Naive thymus-derived CD4-positive, alpha-beta T cell (primary cell): ENCODE measurements at regions not wholly inside any gene's neighbourhood (a gene's known extent, or its start where the extent isn't known, plus 50 kb on each side); places are given as distances from the start of the nearest gene placed in this dataset.

Experiments
- ATAC-seq: fragments of 150-1000 bp; cut with Tn5 transposase; 2 replicates; pipeline ENCODE4 v1.10.0; 2021; ENCODE audit warnings: mild to moderate bottlenecking, moderate library complexity
- CTCF ChIA-PET: fragments of 350-600 bp; sonication (Branson Sonifier 250); formaldehyde crosslinking; loops from one replicate; lab custom pipeline; 2021; ENCODE audit warnings: antibody characterized with exemption; lab: Charles Lee
- POLR2A ChIA-PET: fragments of 350-600 bp; sonication (Branson Sonifier 250); formaldehyde crosslinking; loops from one replicate; lab custom pipeline; 2021; ENCODE audit warnings: antibody characterized with exemption, inconsistent platforms; lab: Charles Lee
- DNase-seq, 9 donors: peaks; one replicate each; pipeline versions ENCODE4 v3.0.0 to v3.0.0-alpha.2; 2020 to 2022; ENCODE audit warnings: mixed read lengths in 1 of 9
- H3K27ac ChIP-seq: one replicate; pipeline ENCODE4 v1.7.0; 2013; ENCODE audit warnings: mild to moderate bottlenecking, low read depth, low read length, moderate library complexity
- H3K27me3 ChIP-seq, 2 donors: one replicate each; pipeline ENCODE4 v1.7.0; 2013; ENCODE audit warnings: low read length in 2 of 2, mild to moderate bottlenecking in 2 of 2, moderate library complexity in 2 of 2; ENCODE audit not compliant: control insufficient read depth in 2 of 2, insufficient read depth in 2 of 2
- H3K36me3 ChIP-seq, 3 experiments: 1 replicate in 2 of 3; 2 replicates in 1 of 3; pipeline ENCODE4 v1.7.0; 2013; ENCODE audit warnings: low read length in 3 of 3, mild to moderate bottlenecking in 3 of 3, moderate library complexity in 1 of 3; ENCODE audit not compliant: insufficient read depth in 3 of 3, control insufficient read depth in 2 of 3
- H3K4me1 ChIP-seq, 2 donors: one replicate each; pipeline ENCODE4 v1.7.0; 2013; ENCODE audit warnings: low read length in 2 of 2, mild to moderate bottlenecking in 2 of 2, moderate library complexity in 1 of 2; ENCODE audit not compliant: control insufficient read depth in 2 of 2, insufficient read depth in 2 of 2
- H3K4me3 ChIP-seq: 2 replicates; pipeline ENCODE4 v1.7.0; 2013; ENCODE audit warnings: mild to moderate bottlenecking, low read length
- H3K9me3 ChIP-seq, 3 experiments: 1 replicate in 2 of 3; 2 replicates in 1 of 3; pipeline ENCODE4 v1.7.0; 2013; ENCODE audit warnings: low read length in 3 of 3; ENCODE audit not compliant: control insufficient read depth in 2 of 3
- H3K27ac Mint-ChIP-seq, 9 donors: one replicate each; pipeline ENCODE4 v1.8.0; 2020 to 2022; ENCODE audit warnings: mixed read lengths in 9 of 9, mild to moderate bottlenecking in 8 of 9, moderate library complexity in 5 of 9, inconsistent platforms in 2 of 9
- H3K27me3 Mint-ChIP-seq, 5 donors: one replicate each; pipeline ENCODE4 v1.8.0; 2021 to 2022; ENCODE audit warnings: mixed read lengths in 5 of 5, mild to moderate bottlenecking in 1 of 5
- H3K36me3 Mint-ChIP-seq, 5 donors: one replicate each; pipeline ENCODE4 v1.8.0; 2020 to 2022; ENCODE audit warnings: mixed read lengths in 5 of 5, mild to moderate bottlenecking in 3 of 5, inconsistent platforms in 1 of 5
- H3K4me1 Mint-ChIP-seq, 7 donors: one replicate each; pipeline ENCODE4 v1.8.0; 2020 to 2022; ENCODE audit warnings: mixed read lengths in 7 of 7, mild to moderate bottlenecking in 3 of 7, inconsistent platforms in 1 of 7
- H3K4me3 Mint-ChIP-seq, 10 donors: one replicate each; pipeline ENCODE4 v1.8.0; 2020 to 2022; ENCODE audit warnings: mild to moderate bottlenecking in 10 of 10, mixed read lengths in 10 of 10, moderate library complexity in 6 of 10, inconsistent platforms in 2 of 10
- H3K9me3 Mint-ChIP-seq, 11 donors: one replicate each; pipeline ENCODE4 v1.8.0; 2020 to 2022; ENCODE audit warnings: mixed read lengths in 11 of 11, mild to moderate bottlenecking in 4 of 11, inconsistent platforms in 1 of 11, moderate library complexity in 1 of 11
- intact Hi-C, 2 donors: fragments of 100-400 bp; cut with micrococcal nuclease; formaldehyde crosslinking; loops; one replicate each; pipeline ENCODE4 v1.15.1; 2023

- no peaks in the 10 kb centered on the region for H3K9me3 ChIP-seq
- DNase-seq (no peak), ATAC-seq (no peak)
- ChIA-PET CTCF (no interaction called here), POLR2A (no interaction called here)
- Mint-ChIP-seq H3K27ac (no peak overlapping the region), H3K4me3 (no peak overlapping the region), H3K4me1 (no peaks in the 10 kb centered on the region), H3K36me3 (no peaks in the 10 kb centered on the region), H3K27me3 (peaks cover 0 to 2% (median 0%) of the 10 kb centered on the region in 5 donors), H3K9me3 (peaks cover 0 to 9% (median 3%) of the 10 kb centered on the region in 11 donors)
- intact Hi-C loops: no loop called here
- no peaks in the 10 kb centered on the region for H3K36me3 ChIP-seq
- no peak overlapping the region for H3K27ac ChIP-seq
- no peaks in the 10 kb centered on the region for H3K27me3 ChIP-seq
- no peak overlapping the region for H3K4me3 ChIP-seq
- H3K4me1 ChIP-seq: no peaks in the 10 kb centered on the region
These were observed 341.7 kb upstream of the KITLG start for GRCh38 chr12:88921890-88922532.

GRCh38 chr12:88921434-88921833 lies 341.2 kb upstream of the KITLG start:
- no peak overlapping the region for H3K27ac ChIP-seq
- DNase-seq (no peak), ATAC-seq (no peak)
- no peaks in the 10 kb centered on the region for H3K4me1 Mint-ChIP-seq
- H3K36me3 ChIP-seq: no peaks in the 10 kb centered on the region
- CTCF ChIA-PET: no interaction called here
- POLR2A ChIA-PET: no interaction called here
- peaks cover 0 to 9% (median 3%) of the 10 kb centered on the region in 11 donors for H3K9me3 Mint-ChIP-seq
- no peaks in the 10 kb centered on the region for H3K27me3 ChIP-seq
- no peak overlapping the region for H3K4me3 Mint-ChIP-seq
- H3K27me3 Mint-ChIP-seq: peaks cover 0 to 2% (median 0%) of the 10 kb centered on the region in 5 donors
- H3K9me3 ChIP-seq: no peaks in the 10 kb centered on the region
- intact Hi-C loops: no loop called here
- H3K36me3 Mint-ChIP-seq: no peaks in the 10 kb centered on the region
- no peaks in the 10 kb centered on the region for H3K4me1 ChIP-seq
- no peak overlapping the region for H3K27ac Mint-ChIP-seq
- H3K4me3 ChIP-seq: no peak overlapping the region

- Histone ChIP-seq H3K4me3 (no peak overlapping the region), H3K27me3 (no peaks in the 10 kb centered on the region), H3K4me1 (no peaks in the 10 kb centered on the region), H3K27ac (no peak overlapping the region), H3K36me3 (no peaks in the 10 kb centered on the region), H3K9me3 (no peaks in the 10 kb centered on the region)
- no peak overlapping the region for H3K27ac Mint-ChIP-seq
- H3K4me1 Mint-ChIP-seq: no peaks in the 10 kb centered on the region
- intact Hi-C loops: no loop called here
- peaks cover 0 to 2% (median 0%) of the 10 kb centered on the region in 5 donors for H3K27me3 Mint-ChIP-seq
- DNase-seq: no peak
- CTCF ChIA-PET: no interaction called here
- peaks cover 0 to 27% (median 8%) of the 10 kb centered on the region in 11 donors for H3K9me3 Mint-ChIP-seq
- peaks cover 0 to 4% (median 2%) of the 10 kb centered on the region in 5 donors for H3K36me3 Mint-ChIP-seq
- H3K4me3 Mint-ChIP-seq: no peak overlapping the region
- POLR2A ChIA-PET: no interaction called here
- no peak for ATAC-seq
These were observed 337.9 kb upstream of the KITLG start for GRCh38 chr12:88918161-88918560.

- CTCF ChIA-PET: no interaction called here
- H3K9me3 Mint-ChIP-seq: peaks cover 7 to 39% (median 12%) of the 10 kb centered on the region in 11 donors
- no peaks in the 10 kb centered on the region for H3K4me1 Mint-ChIP-seq
These were observed 334.7 kb upstream of the KITLG start for GRCh38 chr12:88914967-88915366.

GRCh38 chr12:88909510-88909909 lies 329.2 kb upstream of the KITLG start:
- H3K36me3 Mint-ChIP-seq: peaks cover 0 to 4% (median 0%) of the 10 kb centered on the region in 5 donors
- no peak overlapping the region for H3K4me3 Mint-ChIP-seq
- ATAC-seq: no peak
- H3K9me3 Mint-ChIP-seq: peaks cover 5 to 33% (median 14%) of the 10 kb centered on the region in 11 donors
- no peak for DNase-seq
- H3K27me3 ChIP-seq: no peaks in the 10 kb centered on the region
- no peaks in the 10 kb centered on the region for H3K4me1 ChIP-seq
- POLR2A ChIA-PET: no interaction called here
- H3K36me3 ChIP-seq: no peaks in the 10 kb centered on the region
- H3K27ac ChIP-seq: no peak overlapping the region
- intact Hi-C loops: no loop called here
- CTCF ChIA-PET: no interaction called here
- no peaks in the 10 kb centered on the region for H3K4me1 Mint-ChIP-seq
- no peaks in the 10 kb centered on the region for H3K27me3 Mint-ChIP-seq
- no peak overlapping the region for H3K4me3 ChIP-seq
- no peaks in the 10 kb centered on the region for H3K9me3 ChIP-seq
- H3K27ac Mint-ChIP-seq: no peak overlapping the region

More at GRCh38 chr12:88914967-88915366, 334.7 kb upstream of the KITLG start:
- Mint-ChIP-seq H3K4me3 (no peak overlapping the region), H3K27me3 (no peaks in the 10 kb centered on the region), H3K36me3 (peaks cover 0 to 4% (median 2%) of the 10 kb centered on the region in 5 donors), H3K27ac (no peak overlapping the region)
- no peaks in the 10 kb centered on the region for H3K36me3 ChIP-seq
- no peaks in the 10 kb centered on the region for H3K9me3 ChIP-seq
- intact Hi-C loops: no loop called here
- H3K4me3 ChIP-seq: no peak overlapping the region
- POLR2A ChIA-PET: no interaction called here
- ATAC-seq (no peak), DNase-seq (no peak)
- no peak overlapping the region for H3K27ac ChIP-seq
- H3K27me3 ChIP-seq: no peaks in the 10 kb centered on the region
- no peaks in the 10 kb centered on the region for H3K4me1 ChIP-seq

GRCh38 chr12:88908345-88908744 lies 328.1 kb upstream of the KITLG start:
- Mint-ChIP-seq H3K27me3 (no peaks in the 10 kb centered on the region), H3K36me3 (peaks cover 0 to 3% (median 0%) of the 10 kb centered on the region in 5 donors), H3K9me3 (peaks cover 4 to 25% (median 9%) of the 10 kb centered on the region in 11 donors), H3K4me1 (no peaks in the 10 kb centered on the region), H3K27ac (no peak overlapping the region), H3K4me3 (no peak overlapping the region)
- no peak overlapping the region for H3K4me3 ChIP-seq
- ChIA-PET CTCF (no interaction called here), POLR2A (no interaction called here)
- H3K36me3 ChIP-seq: no peaks in the 10 kb centered on the region
- no peak overlapping the region for H3K27ac ChIP-seq
- DNase-seq (no peak), ATAC-seq (no peak)
- H3K9me3 ChIP-seq: no peaks in the 10 kb centered on the region
- no peaks in the 10 kb centered on the region for H3K27me3 ChIP-seq
- no peaks in the 10 kb centered on the region for H3K4me1 ChIP-seq
- intact Hi-C loops: no loop called here

- ChIA-PET CTCF (no interaction called here), POLR2A (no interaction called here)
- no peaks in the 10 kb centered on the region for H3K27me3 Mint-ChIP-seq
- intact Hi-C loops: no loop called here
- H3K4me1 ChIP-seq: no peaks in the 10 kb centered on the region
- no peak overlapping the region for H3K27ac ChIP-seq
- H3K36me3 ChIP-seq: no peaks in the 10 kb centered on the region
- H3K4me3 Mint-ChIP-seq: no peak overlapping the region
- H3K4me1 Mint-ChIP-seq: no peaks in the 10 kb centered on the region
- H3K9me3 ChIP-seq: no peaks in the 10 kb centered on the region
- DNase-seq (no peak), ATAC-seq (no peak)
- H3K27ac Mint-ChIP-seq: no peak overlapping the region
- H3K9me3 Mint-ChIP-seq: peaks cover 0 to 14% (median 0%) of the 10 kb centered on the region in 11 donors
- no peaks in the 10 kb centered on the region for H3K27me3 ChIP-seq
- H3K4me3 ChIP-seq: no peak overlapping the region
- H3K36me3 Mint-ChIP-seq: no peaks in the 10 kb centered on the region
These were observed 324.4 kb upstream of the KITLG start for GRCh38 chr12:88904705-88905104.
